AG04450 (cell line): ENCODE measurements at regions not wholly inside any gene's neighbourhood (a gene's known extent, or its start where the extent isn't known, plus 50 kb on each side); places are given as distances from the start of the nearest gene placed in this dataset.

Experiments
- CTCF ChIA-PET: fragments of 300-600, 350-600 bp; formaldehyde crosslinking; extraction: SDS; loops from one replicate; lab custom pipeline; 2022; ENCODE audit warnings: antibody characterized with exemption, inconsistent platforms; lab: Charles Lee
- POLR2A ChIA-PET: fragments of 350-600 bp; formaldehyde crosslinking; extraction: SDS; loops from one replicate; lab custom pipeline; 2021; ENCODE audit warnings: antibody characterized with exemption, inconsistent platforms; lab: Yijun Ruan, JAX
- DNase-seq: peaks from one replicate; pipeline ENCODE4 v3.0.0-alpha.2; 2011; ENCODE audit warnings: low read depth, low spot score
- H3K27ac ChIP-seq: one replicate; pipeline ENCODE4 v1.5.1; 2012; ENCODE audit warnings: low read depth, low read length, control low read depth
- H3K27me3 ChIP-seq: one replicate; pipeline ENCODE4 v1.6.0; 2012; ENCODE audit warnings: low read length; ENCODE audit not compliant: control insufficient read depth, insufficient read depth
- H3K4me3 ChIP-seq: 2 replicates; pipeline ENCODE4 v1.5.1; 2011; ENCODE audit warnings: mild to moderate bottlenecking, low read depth, low read length, control low read depth
- H3K9me3 ChIP-seq: 2 replicates; pipeline ENCODE4 v1.5.1; 2012; ENCODE audit warnings: low read length; ENCODE audit not compliant: control insufficient read depth, insufficient read depth
- TF ChIP-seq, protein P1 (sequence below): IDR thresholded peaks from 2 replicates; pipeline ENCODE4 v1.5.1; 2011; ENCODE audit warnings: low read depth, low read length, control low read depth, inconsistent platforms

DNA sequence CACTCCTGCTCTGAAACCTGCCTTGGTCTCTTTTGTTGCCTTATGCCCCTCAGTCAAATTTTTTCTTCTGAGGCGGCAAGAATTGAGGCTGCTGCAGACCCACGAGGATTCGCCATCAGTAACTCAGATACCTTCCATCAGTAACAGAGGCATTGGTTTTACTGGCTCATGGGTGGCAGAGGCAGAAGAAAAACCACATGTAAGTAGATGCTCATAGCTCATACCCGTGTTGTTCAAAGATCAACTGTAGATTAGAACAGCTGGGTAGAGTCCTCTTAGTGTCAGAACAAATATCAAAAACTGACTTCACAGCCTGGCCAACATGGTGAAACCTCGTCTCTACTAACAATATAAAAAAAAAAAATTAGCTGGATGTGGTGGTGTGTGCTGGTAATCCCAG lies 598.0 kb upstream of the SOX11 start:
- CTCF ChIA-PET: no interaction called here
- no peak for DNase-seq
- TF ChIP-seq, protein P1, sequence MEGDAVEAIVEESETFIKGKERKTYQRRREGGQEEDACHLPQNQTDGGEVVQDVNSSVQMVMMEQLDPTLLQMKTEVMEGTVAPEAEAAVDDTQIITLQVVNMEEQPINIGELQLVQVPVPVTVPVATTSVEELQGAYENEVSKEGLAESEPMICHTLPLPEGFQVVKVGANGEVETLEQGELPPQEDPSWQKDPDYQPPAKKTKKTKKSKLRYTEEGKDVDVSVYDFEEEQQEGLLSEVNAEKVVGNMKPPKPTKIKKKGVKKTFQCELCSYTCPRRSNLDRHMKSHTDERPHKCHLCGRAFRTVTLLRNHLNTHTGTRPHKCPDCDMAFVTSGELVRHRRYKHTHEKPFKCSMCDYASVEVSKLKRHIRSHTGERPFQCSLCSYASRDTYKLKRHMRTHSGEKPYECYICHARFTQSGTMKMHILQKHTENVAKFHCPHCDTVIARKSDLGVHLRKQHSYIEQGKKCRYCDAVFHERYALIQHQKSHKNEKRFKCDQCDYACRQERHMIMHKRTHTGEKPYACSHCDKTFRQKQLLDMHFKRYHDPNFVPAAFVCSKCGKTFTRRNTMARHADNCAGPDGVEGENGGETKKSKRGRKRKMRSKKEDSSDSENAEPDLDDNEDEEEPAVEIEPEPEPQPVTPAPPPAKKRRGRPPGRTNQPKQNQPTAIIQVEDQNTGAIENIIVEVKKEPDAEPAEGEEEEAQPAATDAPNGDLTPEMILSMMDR: no peak
- POLR2A ChIA-PET: no interaction called here
- H3K27me3 ChIP-seq: no peaks in the 10 kb centered on the region
- peaks cover 11% of the 10 kb centered on the region for H3K9me3 ChIP-seq
- H3K4me3 ChIP-seq: no peak overlapping the region
- H3K27ac ChIP-seq: no peak overlapping the region

DNA sequence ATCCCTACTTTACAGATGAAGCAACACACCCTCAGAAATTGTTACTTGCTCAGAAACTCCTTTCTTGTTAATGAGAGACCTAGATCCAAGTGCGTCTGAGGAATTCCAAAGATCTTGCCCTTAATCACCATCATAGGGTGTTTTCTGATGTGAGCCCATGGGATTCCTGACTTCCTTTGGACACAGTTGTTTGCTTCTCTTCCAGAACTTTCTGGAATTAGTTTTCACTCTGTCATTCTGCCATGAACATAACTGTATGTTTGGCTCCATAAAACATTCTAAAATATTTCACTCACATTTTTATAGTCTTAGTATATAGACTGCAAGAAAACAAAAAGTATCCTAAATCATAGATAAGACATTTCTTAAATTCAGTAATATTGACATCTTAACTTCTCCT lies 593.9 kb upstream of the SOX11 start:
- Histone ChIP-seq H3K9me3 (peaks cover 7% of the 10 kb centered on the region; the same call in 1 of the 2 replicates), H3K27me3 (no peaks in the 10 kb centered on the region), H3K4me3 (no peak overlapping the region), H3K27ac (no peak overlapping the region)
- ChIA-PET POLR2A (no interaction called here), CTCF (no interaction called here)
- no peak for DNase-seq
- TF ChIP-seq, protein P1: no peak

DNA sequence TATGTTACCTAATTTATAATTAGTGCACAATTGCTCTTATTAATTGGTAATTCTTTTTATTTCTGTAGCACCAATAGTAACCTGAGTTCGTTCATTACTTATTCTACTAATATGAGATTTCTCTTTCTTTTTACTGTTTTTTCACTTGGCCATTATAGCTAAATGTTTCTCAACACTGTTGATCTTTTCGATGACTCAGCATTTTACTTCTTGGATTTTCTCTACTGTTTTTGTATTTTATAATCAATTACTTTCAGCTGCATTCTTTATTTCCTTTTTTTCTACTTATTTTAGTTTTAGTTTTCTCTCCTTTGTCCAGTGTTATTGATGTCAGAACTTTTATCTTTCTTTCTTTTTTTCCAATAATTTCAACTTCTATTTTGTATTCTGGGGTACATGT lies 589.4 kb upstream of the SOX11 start:
- H3K9me3 ChIP-seq: no peaks in the 10 kb centered on the region; the same call in 1 of the 2 replicates
- CTCF ChIA-PET: no interaction called here
- POLR2A ChIA-PET: no interaction called here
- no peak for DNase-seq
- H3K27me3 ChIP-seq: no peaks in the 10 kb centered on the region
- no peak overlapping the region for H3K4me3 ChIP-seq
- TF ChIP-seq, protein P1: no peak
- no peak overlapping the region for H3K27ac ChIP-seq

DNA sequence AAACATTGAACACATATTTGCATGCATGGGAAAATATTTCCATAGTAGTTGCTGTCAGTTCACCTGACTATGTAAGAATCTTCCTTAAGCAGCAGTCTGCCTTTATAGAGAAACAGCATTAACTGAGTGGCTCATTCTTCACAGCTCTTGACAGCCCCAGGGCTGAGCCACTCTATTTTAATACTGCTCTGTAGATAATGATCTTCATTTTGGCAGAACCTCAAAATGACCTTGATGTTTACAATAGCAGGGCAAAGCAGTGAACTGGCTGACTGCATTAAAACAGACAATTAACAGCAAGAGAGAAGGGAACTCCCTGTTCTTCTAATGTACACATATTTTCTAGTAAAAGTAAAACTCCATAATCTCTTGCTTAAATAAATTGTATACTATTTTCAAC lies 580.6 kb upstream of the SOX11 start:
- TF ChIP-seq, protein P1: no peak
- no peak overlapping the region for H3K4me3 ChIP-seq
- H3K9me3 ChIP-seq: peaks cover 6% of the 10 kb centered on the region; the same call in 1 of the 2 replicates
- POLR2A ChIA-PET: no interaction called here
- H3K27ac ChIP-seq: no peak overlapping the region
- no peaks in the 10 kb centered on the region for H3K27me3 ChIP-seq
- CTCF ChIA-PET: no interaction called here
- DNase-seq: no peak

DNA sequence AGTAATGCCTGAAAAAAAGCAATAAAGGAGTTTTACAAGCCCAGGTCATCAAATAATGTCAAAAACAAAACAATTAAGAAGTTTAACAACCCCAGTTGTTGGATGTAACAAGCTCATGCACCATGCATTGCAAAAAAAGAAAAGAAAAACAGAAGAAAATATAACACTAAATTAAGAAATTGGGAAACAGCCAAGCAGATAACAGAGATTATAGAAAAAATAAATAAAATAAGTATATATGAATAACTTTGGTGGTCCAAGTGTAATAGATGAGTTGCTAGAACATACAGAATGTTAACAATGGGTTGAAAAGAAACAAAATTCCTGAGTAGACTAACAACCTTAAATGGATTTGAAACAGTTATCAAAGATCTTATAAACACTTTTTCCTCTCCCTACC lies 573.1 kb upstream of the SOX11 start:
- no peak overlapping the region for H3K4me3 ChIP-seq
- ChIA-PET CTCF (no interaction called here), POLR2A (no interaction called here)
- no peak for DNase-seq
- peaks cover 7% of the 10 kb centered on the region for H3K9me3 ChIP-seq
- H3K27me3 ChIP-seq: no peaks in the 10 kb centered on the region
- H3K27ac ChIP-seq: no peak overlapping the region
- TF ChIP-seq, protein P1: no peak
